Forelimb muscle (tissue), 1 donor: ENCODE measurements at regions not wholly inside any gene's neighbourhood (a gene's known extent, or its start where the extent isn't known, plus 50 kb on each side); places are given as distances from the start of the nearest gene placed in this dataset.
"Not testable (repeated sequence)": the region's sequence is repeated elsewhere in the genome, so short reads cannot be mapped to it uniquely, and the experiment has no call there.

Experiments used
- DNase-seq: peaks from one replicate; pipeline ENCODE4 v3.0.0-alpha.2; 2013; ENCODE audit warnings: low read depth

DNA sequence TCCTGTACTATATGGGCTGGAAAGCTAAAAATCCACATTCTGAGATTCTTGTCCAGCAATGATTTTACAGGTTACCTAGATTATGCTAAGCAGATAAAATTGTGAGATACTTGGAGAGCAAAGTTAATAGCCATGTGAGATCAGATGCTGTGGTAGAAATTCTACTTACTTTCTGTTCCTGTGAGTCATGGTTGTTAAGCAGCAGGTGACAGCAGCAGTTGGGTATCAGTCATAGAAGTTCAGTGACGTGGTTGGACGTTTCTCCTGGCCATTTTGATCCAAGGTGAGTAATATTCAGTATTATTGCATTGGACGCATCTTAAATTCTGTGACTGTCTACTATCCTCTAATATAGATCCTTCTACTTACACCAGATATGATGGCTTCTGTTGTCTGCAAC, 524.5 kb downstream of the TMEM38B start:
- DNase-seq = no peak

- DNase-seq = no peak
These were observed 526.1 kb downstream of the TMEM38B start for GRCh38 chr9:106220415-106220814.

GRCh38 chr9:106228861-106229260, 534.5 kb downstream of the TMEM38B start:
- DNase-seq = no peak

- no peak for DNase-seq
These were observed 538.8 kb downstream of the TMEM38B start for GRCh38 chr9:106233116-106233515.

DNA sequence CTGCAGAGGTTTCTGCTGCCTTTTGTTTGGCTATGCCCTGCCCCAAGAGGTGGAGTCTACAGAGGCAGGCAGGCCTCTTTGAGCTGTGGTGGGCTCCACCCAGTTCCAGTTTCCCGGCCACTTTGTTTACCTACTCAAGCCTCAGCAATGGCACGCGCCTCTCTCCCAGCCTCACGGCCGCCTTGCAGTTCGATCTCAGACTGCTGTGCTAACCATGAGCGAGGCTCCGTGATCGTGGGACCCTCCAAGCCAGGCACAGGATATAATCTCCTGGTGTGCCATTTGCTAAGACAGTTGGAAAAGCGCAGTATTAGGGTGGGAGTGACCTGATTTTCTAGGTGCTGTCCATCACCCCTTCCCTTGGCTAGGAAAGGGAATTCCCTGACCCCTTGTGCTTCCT, 566.6 kb downstream of the TMEM38B start:
- not testable (repeated sequence) for DNase-seq

DNA sequence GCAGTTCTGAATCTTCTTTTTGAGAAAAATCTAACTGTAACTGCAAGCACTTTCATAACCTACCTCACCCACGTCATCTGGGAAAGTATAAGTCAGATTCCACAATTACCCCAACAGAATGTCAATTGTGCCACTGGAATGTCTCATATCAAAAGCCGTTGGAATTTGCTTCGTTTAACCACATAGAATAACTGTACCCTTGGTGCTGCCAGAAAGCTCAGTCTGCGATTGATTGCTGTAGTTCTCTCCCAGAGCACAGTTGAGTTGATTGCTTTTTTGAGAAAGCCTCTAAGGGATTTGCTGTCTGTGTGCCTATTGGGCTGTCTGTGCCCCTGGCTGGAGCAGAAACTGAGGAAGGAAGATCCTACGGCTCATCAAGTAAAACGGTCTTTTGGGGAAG, 583.6 kb downstream of the TMEM38B start:
- no peak for DNase-seq

- DNase-seq = no peak
These were observed 579.2 kb upstream of the ZNF462 start for GRCh38 chr9:106283769-106284168.

- DNase-seq = no peak
These were observed 578.7 kb upstream of the ZNF462 start for GRCh38 chr9:106284296-106284695.

- no peak for DNase-seq
These were observed 576.7 kb upstream of the ZNF462 start for GRCh38 chr9:106286249-106286648.

DNA sequence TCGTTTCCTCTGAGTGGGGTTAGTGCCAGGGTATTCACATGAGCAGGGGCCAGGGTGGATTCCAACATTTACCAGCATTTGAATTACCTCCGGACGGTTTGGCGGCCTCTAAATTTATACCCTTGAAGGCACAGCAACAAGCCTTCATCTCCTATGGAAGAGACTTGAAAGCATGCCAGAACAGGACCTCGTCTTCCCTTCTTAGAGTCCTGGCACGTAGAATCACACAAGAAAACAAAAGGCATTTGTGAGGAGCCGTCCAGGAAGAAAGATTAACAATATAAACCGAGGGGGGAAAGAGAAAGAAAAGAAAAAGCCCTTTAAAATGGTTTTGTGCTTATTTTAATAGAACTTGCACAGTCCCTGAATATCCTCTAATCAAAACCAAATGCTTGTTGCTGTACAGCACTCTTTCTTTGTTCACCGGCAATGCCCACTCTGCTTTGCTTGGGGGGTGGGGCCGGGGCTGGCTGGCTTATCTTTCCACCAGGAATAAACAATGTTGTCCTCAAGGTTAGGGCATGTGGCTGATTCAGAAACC, 575.8 kb upstream of the ZNF462 start:
- no peak for DNase-seq

- no peak for DNase-seq
These were observed 575.2 kb upstream of the ZNF462 start for GRCh38 chr9:106287731-106288130.

- no peak for DNase-seq
These were observed 574.3 kb upstream of the ZNF462 start for GRCh38 chr9:106288689-106289088.

GRCh38 chr9:106291786-106292185, 571.2 kb upstream of the ZNF462 start:
- DNase-seq = no peak

- DNase-seq = no peak
These were observed 566.5 kb upstream of the ZNF462 start for GRCh38 chr9:106296426-106296825.

- no peak for DNase-seq
These were observed 564.0 kb upstream of the ZNF462 start for GRCh38 chr9:106298997-106299396.

GRCh38 chr9:106304401-106304920, 558.5 kb upstream of the ZNF462 start:
- no peak for DNase-seq

DNA sequence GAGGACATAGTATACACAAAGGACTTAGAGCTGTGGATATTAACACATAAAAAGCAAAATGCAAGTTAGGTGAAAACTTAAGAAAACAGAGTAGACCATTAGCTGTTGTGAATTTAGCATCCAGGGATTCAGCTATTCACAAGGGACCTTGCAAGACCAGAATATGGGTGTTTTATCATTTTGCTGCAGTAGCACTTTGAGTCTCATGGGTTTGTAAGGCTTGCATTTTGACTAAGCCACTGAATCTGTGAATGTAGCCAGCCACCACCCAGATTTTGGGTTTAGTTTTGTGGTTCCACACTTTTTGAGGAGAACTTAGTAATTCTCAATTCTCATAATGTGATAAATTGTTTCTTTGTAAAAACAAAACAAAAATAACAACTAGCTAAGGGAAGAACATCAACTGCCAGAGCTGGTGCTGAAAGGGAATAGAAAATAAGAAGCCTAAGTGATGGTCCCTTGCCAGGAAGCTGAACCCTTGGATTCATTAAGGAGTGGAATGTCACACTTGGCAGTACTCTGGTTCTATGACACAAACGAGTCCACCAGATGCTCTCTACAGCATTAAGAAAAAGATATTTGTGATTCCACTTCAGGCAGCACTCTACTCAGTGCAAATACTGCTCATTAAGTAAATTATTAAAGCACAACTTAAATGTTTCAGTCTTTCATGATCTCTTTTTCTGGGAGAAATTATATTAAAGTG, 557.4 kb upstream of the ZNF462 start:
- peak; percentile 60 for DNase-seq

DNA sequence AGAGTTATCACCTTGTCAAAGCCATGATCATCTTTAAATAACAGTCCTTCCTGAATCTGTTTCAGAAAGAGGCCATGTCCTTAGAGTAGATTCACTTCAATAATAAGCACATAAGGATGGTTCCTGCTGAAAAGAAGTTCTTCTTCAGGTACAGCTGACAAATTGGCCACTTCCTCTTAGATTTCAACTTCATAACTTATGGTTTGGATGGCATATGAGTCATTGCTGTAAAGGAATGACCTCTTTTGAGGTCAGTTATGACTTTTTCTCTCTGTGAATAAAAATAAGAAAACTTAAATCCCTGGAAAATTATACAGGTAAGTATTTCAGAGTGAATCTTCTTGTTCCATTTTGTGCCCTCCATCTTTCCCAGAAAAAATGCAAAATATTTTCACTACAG, 555.3 kb upstream of the ZNF462 start:
- no peak for DNase-seq

DNA sequence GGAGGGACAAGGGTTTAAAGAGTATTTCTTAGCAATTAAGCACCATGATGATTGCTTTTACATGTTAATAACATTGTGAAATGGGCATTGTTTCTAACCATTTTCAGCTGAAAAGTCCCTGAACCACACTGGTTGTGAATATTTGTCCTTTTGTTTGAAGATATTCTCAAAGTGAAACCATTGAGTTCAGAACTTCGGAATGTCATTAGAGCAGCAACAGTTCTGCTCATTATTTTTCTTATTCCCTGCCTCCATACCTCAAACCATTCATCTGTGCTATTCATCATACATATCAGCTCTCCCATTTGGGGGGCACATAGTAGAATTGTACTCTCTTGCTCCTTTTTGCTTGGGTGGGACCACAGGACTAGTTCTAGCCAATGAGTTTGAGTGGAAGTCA, 553.0 kb upstream of the ZNF462 start:
- no peak for DNase-seq

DNA sequence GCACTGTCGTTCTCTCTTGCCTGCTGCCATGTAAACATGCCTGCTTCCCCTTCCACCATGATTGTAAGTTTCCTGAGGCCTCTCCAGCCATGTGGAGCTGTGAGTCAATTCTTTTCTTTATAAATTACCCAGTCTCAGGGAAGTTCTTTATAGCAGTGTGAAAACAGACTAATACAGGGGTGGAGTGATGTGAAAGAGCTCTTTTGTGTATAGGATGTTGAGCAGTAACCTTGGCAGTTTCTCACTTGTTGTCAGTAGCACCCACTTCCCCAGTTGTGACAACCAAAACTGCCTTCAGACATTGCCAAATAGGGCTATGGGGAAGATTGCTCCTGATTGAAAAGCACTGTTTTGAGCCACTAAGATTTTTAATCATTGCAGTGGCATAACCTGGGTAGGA, 552.2 kb upstream of the ZNF462 start:
- DNase-seq = no peak

DNA sequence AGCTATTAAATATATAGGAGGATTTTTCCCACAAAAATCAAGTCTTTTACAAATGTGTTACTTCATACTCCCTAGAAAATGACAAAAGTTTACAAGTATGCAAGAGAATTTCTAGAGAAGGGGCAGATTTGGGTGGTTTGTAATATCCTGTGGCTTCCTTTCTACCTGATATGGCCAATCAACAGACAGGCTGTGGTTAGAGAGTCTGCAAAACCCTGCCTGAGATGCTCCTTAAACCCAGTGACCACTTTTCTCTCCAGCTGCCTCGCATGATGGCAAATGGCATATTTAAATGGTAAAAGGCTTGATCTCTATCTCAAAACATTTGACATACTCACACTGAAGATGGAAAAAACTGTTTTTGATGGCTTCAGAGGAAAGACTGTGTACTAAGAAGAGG, 550.1 kb upstream of the ZNF462 start:
- no peak for DNase-seq

DNA sequence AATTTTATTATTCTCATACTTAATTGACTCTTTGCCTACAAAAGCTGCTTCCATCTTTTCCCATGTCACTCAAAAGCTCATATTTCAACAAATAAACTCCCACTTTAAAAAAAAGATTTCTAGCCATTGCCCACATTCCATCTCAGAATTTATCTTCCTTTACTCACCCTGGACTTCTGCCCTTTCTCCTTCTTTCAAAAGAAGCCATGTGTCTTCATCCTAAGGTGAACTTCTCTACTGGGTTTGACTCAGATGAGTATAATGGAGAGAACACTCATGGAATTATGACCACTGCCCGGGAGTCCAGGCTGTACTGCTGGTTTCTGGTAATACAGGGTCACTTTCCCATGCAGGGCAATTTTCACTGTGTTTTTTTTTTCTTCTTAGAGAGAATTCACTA, 548.5 kb upstream of the ZNF462 start:
- DNase-seq = no peak

DNA sequence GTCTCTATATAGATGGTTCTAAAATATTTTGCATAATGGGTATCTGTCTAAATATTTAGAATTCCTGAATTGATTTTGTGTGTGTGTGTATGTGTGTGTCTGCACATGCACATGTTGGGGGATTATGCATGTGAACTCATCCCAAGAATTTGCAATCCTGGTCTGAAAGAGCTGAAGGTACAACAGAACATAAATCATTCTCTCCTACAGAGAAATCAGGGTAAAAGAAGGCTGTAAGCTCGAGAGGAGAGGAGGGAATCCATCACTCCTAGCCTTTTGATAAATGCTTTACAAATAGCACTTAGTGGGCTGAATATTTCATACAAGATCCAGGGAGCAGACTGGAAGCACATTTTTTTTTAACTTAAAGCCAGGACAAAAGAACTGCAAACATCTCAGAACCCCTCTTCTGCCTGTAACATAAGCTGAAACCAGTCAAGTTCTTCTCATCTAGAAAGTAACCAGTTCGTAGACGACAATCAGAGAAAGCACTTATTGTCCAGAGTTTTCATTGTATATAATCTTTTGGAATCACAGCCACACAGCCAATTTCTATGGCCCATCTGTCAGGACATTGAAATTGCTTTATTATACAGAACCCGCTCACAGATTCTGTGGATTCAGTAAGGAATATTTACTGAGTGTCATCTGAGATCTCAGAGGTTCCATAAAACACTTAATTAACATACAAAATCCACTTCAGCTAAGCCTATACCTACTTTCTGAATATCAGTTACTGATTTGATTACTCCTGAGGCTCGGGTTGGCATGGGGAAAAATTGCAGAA, 541.4 kb upstream of the ZNF462 start:
- DNase-seq = no peak
